Transverse colon (tissue), 4 donors: ENCODE measurements at regions not wholly inside any gene's neighbourhood (a gene's known extent, or its start where the extent isn't known, plus 50 kb on each side); places are given as distances from the start of the nearest gene placed in this dataset.

ENCODE experiments used
- DNase-seq: peaks from one replicate; pipeline ENCODE4 v3.0.0-alpha.2; 2019
- H3K27ac ChIP-seq, 4 donors: fragments of 200-600 bp; sonication (generic); 2 replicates each; pipeline ENCODE4 v1.5.1; 2016 to 2018; ENCODE audit warnings: inconsistent platforms in 4 of 4
- H3K27me3 ChIP-seq: fragments of 200-600 bp; sonication (generic); 2 replicates; pipeline ENCODE4 v1.5.1; 2017; ENCODE audit warnings: inconsistent platforms
- H3K36me3 ChIP-seq, 4 donors: fragments of 200-600 bp; sonication (generic); 2 replicates each; pipeline ENCODE4 v1.5.1; 2017 to 2019; ENCODE audit warnings: inconsistent platforms in 4 of 4
- H3K4me1 ChIP-seq, 4 donors: fragments of 200-600 bp; sonication (generic); 2 replicates each; pipeline ENCODE4 v1.5.1; 2017 to 2020; ENCODE audit warnings: inconsistent platforms in 4 of 4
- H3K4me3 ChIP-seq, 4 donors: fragments of 200-600 bp; sonication (generic); 1 replicate in 1 of 4; 2 replicates in 3 of 4; pipeline versions ENCODE4 v1.5.1 to v1.6.1; 2017 to 2019; ENCODE audit warnings: inconsistent platforms in 4 of 4
- H3K9me3 ChIP-seq, 2 donors: fragments of 200-600 bp; sonication (generic); 2 replicates each; pipeline ENCODE4 v1.5.1; 2017 to 2019; ENCODE audit warnings: inconsistent platforms in 2 of 2
- EP300 ChIP-seq: sonication (generic); formaldehyde crosslinking; IDR thresholded peaks from one replicate; pipeline ENCODE4 v1.6.1; 2017; ENCODE audit warnings: antibody characterized with exemption, low read depth
- POLR2A ChIP-seq: fragments of 450-650 bp; IDR thresholded peaks from one replicate; pipeline ENCODE4 v1.6.1; 2016; ENCODE audit warnings: antibody characterized with exemption, mild to moderate bottlenecking, moderate library complexity
- POLR2AphosphoS5 ChIP-seq, 3 donors: sonication (generic); formaldehyde crosslinking; IDR thresholded peaks; one replicate each; pipeline ENCODE4 v1.6.1; 2016; ENCODE audit warnings: antibody characterized with exemption in 3 of 3
- WGBS, 2 donors: methylation state at CpG; one replicate each; pipeline ENCODE4 v1.1.5; 2018; ENCODE audit warnings: low coverage in 1 of 2; 5-methylcytosine and 5-hydroxymethylcytosine counted together
- in situ Hi-C, 4 donors: fragments of 200-750 bp; cut with MboI; loops; one replicate each; pipeline versions ENCODE4 v1.15.0 to v1.15.1; 2017; ENCODE audit warnings: low sequenced_read_pairs in 3 of 4, low pct_ligation_motif_present in 1 of 4, low pct_unique_long_range_greater_than_20kb in 1 of 4
- intact Hi-C: fragments of 100-400 bp; cut with DNase I; formaldehyde crosslinking; loops from one replicate; pipeline ENCODE4 v1.15.1; 2023; ENCODE audit warnings: low total_unique reads
- TF ChIP-seq, protein P1 (sequence below), 5 experiments: fragments of 200-600 bp in 3 of 5; fragments of 450-650 bp in 2 of 5; sonication (generic) in 3 of 5; IDR thresholded peaks; 1 replicate in 2 of 5; 2 replicates in 3 of 5; pipeline ENCODE4 v1.5.1; 2016 to 2017; ENCODE audit warnings: antibody characterized with exemption in 5 of 5, inconsistent platforms in 3 of 5, mild to moderate bottlenecking in 2 of 5, moderate library complexity in 1 of 5

GRCh38 chr6:113619077-113619476 lies 238.1 kb upstream of the MARCKS start:
- Histone ChIP-seq H3K4me1 (peaks cover 0 to 6% (median 3%) of the 10 kb centered on the region in 4 donors), H3K27me3 (no peaks in the 10 kb centered on the region), H3K9me3 (no peaks in the 10 kb centered on the region), H3K36me3 (no peaks in the 10 kb centered on the region), H3K27ac (no peak overlapping the region), H3K4me3 (no peak overlapping the region)
- in situ Hi-C loops (no loop called here), intact Hi-C loops (no loop called here)
- no peak for TF ChIP-seq POLR2AphosphoS5 (IDR thresholded peaks at IDR 0.05)
- TF ChIP-seq, protein P1, sequence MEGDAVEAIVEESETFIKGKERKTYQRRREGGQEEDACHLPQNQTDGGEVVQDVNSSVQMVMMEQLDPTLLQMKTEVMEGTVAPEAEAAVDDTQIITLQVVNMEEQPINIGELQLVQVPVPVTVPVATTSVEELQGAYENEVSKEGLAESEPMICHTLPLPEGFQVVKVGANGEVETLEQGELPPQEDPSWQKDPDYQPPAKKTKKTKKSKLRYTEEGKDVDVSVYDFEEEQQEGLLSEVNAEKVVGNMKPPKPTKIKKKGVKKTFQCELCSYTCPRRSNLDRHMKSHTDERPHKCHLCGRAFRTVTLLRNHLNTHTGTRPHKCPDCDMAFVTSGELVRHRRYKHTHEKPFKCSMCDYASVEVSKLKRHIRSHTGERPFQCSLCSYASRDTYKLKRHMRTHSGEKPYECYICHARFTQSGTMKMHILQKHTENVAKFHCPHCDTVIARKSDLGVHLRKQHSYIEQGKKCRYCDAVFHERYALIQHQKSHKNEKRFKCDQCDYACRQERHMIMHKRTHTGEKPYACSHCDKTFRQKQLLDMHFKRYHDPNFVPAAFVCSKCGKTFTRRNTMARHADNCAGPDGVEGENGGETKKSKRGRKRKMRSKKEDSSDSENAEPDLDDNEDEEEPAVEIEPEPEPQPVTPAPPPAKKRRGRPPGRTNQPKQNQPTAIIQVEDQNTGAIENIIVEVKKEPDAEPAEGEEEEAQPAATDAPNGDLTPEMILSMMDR (IDR thresholded peaks at IDR 0.05): no peak
- TF ChIP-seq EP300: no peak
- no peak for TF ChIP-seq POLR2A
- DNase-seq: no peak
- WGBS, 2 donors: 56 to 59% methylated on average over 4 of the region's 4 CpGs

GRCh38 chr6:113620386-113620785 lies 236.8 kb upstream of the MARCKS start:
- Histone ChIP-seq H3K27me3 (no peaks in the 10 kb centered on the region), H3K4me3 (no peak overlapping the region), H3K4me1 (peaks cover 0 to 6% (median 3%) of the 10 kb centered on the region in 4 donors), H3K27ac (no peak overlapping the region), H3K9me3 (no peaks in the 10 kb centered on the region), H3K36me3 (no peaks in the 10 kb centered on the region)
- in situ Hi-C loops (no loop called here), intact Hi-C loops (no loop called here)
- no peak for TF ChIP-seq EP300
- no peak for TF ChIP-seq POLR2A
- TF ChIP-seq, protein P1 (IDR thresholded peaks at IDR 0.05): no peak
- TF ChIP-seq POLR2AphosphoS5 (IDR thresholded peaks at IDR 0.05): no peak
- no peak for DNase-seq
- 52 to 64% methylated on average over 2 of the region's 2 CpGs for WGBS, 2 donors

DNA sequence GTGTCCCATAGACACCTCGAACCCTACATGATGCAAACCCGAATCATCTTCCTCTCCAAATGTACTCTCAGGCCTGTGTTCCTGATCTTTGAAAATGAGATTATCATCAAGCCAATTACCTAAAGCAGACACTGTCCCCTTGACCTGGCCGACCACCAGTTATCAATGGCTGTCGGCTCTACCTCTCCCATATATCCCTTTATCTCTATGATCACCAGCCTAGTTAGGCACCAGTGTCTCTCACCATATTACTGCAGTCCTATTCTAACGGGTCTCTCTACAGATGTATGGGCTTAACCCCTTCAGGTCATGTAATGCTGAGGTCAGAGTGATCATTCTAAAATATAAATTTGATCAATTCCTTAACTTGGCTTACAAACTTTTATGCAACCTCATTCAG lies 234.9 kb upstream of the MARCKS start:
- no peak for DNase-seq
- in situ Hi-C loops: no loop called here

GRCh38 chr6:113623129-113623528 lies 234.0 kb upstream of the MARCKS start:
- H3K4me3 ChIP-seq: no peak overlapping the region
- no peak for TF ChIP-seq POLR2AphosphoS5 (IDR thresholded peaks at IDR 0.05)
- TF ChIP-seq EP300: no peak
- TF ChIP-seq, protein P1 (IDR thresholded peaks at IDR 0.05): no peak
- TF ChIP-seq POLR2A: no peak
- H3K27me3 ChIP-seq: no peaks in the 10 kb centered on the region
- intact Hi-C loops (no loop called here), in situ Hi-C loops (no loop called here)
- H3K36me3 ChIP-seq: no peaks in the 10 kb centered on the region
- H3K4me1 ChIP-seq: peaks cover 0 to 6% (median 3%) of the 10 kb centered on the region in 4 donors
- H3K9me3 ChIP-seq: no peaks in the 10 kb centered on the region
- no peak overlapping the region for H3K27ac ChIP-seq
- DNase-seq: no peak

More for the DNA sequence above, 234.9 kb upstream of the MARCKS start:
- H3K27ac ChIP-seq: no peak overlapping the region
- no peaks in the 10 kb centered on the region for H3K27me3 ChIP-seq
- intact Hi-C loops: no loop called here
- TF ChIP-seq, protein P1 (IDR thresholded peaks at IDR 0.05): no peak
- no peak for TF ChIP-seq POLR2A
- no peak overlapping the region for H3K4me3 ChIP-seq
- H3K4me1 ChIP-seq: peaks cover 0 to 6% (median 3%) of the 10 kb centered on the region in 4 donors
- no peaks in the 10 kb centered on the region for H3K9me3 ChIP-seq
- H3K36me3 ChIP-seq: no peaks in the 10 kb centered on the region
- WGBS, 2 donors: 75% methylated on average over 2 to 5 of the region's 5 CpGs
